ENCODE measurements at regions not wholly inside any gene's neighbourhood (a gene's known extent, or its start where the extent isn't known, plus 50 kb on each side); places are given as distances from the start of the nearest gene placed in this dataset.

DNA sequence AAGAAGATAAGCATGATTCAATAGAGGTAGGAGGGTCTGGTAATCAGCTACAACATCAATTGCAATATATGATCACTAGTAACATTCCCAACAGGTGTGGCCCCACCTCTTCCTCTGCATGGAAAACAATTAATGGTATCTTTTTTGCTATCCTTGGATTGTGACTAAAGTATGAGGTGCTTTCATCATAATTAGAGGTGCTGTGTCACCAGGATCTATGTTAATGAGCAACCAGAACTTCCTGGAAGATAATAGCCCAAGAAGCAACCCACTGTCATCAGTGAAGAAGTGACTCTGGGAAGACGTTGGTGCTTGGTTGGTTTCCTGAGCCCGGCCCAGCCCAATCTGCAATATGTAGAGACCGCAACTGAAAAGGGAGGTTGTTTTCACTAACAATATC, 167.2 kb downstream of the SETD4 start:
- no peak for DNase-seq

- DNase-seq, result no peak
Observed at GRCh38 chr21:35886887-35887286, 173.4 kb downstream of the SETD4 start.

- DNase-seq, result no peak
Observed at GRCh38 chr21:35885942-35886541, 174.3 kb downstream of the SETD4 start.

- DNase-seq, result no peak
Observed at GRCh38 chr21:35882791-35883240, 177.5 kb downstream of the SETD4 start.

GRCh38 chr21:35873441-35873840, 186.9 kb downstream of the SETD4 start:
- no peak for DNase-seq

DNA sequence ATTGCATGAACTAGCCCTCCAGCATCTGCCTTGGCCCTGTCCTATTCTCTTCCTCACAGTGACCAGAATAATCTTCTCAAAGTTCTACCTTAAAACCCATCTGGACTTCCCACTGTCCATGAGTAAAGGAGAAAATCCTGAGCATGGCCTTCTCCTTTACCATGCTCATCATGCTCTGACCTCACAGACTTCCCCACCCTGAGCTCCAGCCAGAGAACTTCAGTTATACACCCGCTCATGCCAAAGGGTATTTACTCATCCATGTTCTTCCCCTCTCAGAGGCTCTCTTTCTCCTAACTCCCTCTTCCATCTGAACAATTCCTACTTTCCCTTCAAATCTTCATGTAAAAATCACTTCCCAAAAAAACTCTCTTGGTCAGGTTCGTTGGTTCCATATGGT, 188.4 kb downstream of the SETD4 start:
- DNase-seq, result no peak

- DNase-seq, result no peak
Observed at GRCh38 chr21:35868869-35869223, 191.5 kb downstream of the SETD4 start.

- DNase-seq, result no peak
Observed at GRCh38 chr21:35868005-35868868, 192.1 kb downstream of the SETD4 start.

- no peak for DNase-seq
Observed at GRCh38 chr21:35864039-35864438, 196.3 kb downstream of the SETD4 start.

- DNase-seq, result no peak
Observed at GRCh38 chr21:35862969-35863368, 197.4 kb downstream of the SETD4 start.

GRCh38 chr21:35861661-35862060, 198.7 kb downstream of the SETD4 start:
- DNase-seq, result no peak

DNA sequence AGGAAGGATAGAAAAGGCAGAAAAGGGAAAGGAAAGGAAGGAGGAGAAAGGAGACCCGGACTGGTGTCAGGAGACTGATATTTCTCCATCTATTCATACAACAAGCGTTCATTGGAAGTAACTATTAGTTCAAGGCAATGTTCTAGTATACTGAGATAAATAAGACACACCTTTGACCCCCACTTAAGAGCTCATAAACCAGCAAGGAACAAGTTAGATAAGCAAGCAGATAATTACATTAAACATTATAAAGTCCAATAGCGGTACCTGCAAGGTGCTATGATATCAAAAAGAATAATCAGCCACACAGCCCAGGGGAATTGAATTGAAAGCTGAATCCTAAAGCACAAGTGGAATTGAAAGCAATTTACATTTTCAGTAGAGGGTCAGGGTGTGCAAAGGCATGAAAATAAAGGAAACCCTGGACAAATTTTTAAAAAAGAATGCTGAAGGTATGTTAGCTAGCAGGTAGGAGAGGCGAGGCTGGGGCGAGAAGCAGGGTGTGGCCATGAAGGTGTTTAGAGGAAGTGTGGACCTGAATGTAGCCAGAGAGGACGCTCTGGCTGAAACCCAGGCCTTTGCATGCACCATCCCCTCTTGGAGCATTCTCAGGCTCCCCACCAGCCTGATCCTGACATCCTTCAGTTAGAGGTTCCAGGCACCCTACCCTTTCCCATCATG, 200.0 kb downstream of the SETD4 start:
- DNase-seq, result no peak

DNA sequence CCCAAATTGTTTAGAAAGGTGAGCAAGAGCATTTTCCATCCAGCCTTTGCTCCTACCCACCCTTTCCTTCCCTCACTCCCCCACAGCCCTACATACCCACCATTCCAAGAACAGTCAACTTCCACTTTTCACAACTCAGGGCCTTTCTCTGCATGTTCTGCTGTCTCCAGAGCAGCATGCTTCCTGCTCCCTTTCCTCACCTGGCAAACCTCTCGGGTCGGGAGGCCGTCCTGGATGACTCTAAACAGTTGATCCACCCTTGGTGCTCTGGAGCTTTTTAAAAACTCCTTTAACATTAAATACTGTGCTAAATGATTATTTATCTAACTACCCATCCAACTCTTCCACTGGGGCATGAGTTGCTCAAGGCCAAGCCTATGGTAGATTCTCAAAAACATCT, 200.6 kb downstream of the SETD4 start:
- DNase-seq, result no peak

GRCh38 chr21:35857095-35857494, 203.2 kb downstream of the SETD4 start:
- no peak for DNase-seq

- no peak for DNase-seq
Observed at GRCh38 chr21:35855484-35855883, 204.8 kb downstream of the SETD4 start.

DNA sequence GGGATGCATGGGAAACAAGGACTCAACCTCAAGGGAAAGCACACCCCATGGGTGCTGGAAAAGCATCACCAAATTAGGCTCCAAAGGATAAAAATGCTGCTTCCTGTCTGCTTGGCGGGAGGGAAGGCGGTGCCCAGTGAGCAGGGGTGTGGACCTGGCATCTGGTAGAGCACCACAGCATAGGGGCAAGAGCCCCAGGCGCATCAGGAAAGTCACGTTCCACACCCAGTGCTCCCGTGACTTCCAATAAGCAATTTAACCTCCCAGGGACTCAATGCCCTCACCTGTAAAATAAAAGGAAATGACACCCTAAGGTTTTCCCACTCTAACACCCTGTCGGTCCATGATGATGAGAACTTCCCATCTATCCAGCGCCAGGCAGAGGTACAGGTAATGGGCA, 206.0 kb downstream of the SETD4 start:
- DNase-seq, result no peak

DNA sequence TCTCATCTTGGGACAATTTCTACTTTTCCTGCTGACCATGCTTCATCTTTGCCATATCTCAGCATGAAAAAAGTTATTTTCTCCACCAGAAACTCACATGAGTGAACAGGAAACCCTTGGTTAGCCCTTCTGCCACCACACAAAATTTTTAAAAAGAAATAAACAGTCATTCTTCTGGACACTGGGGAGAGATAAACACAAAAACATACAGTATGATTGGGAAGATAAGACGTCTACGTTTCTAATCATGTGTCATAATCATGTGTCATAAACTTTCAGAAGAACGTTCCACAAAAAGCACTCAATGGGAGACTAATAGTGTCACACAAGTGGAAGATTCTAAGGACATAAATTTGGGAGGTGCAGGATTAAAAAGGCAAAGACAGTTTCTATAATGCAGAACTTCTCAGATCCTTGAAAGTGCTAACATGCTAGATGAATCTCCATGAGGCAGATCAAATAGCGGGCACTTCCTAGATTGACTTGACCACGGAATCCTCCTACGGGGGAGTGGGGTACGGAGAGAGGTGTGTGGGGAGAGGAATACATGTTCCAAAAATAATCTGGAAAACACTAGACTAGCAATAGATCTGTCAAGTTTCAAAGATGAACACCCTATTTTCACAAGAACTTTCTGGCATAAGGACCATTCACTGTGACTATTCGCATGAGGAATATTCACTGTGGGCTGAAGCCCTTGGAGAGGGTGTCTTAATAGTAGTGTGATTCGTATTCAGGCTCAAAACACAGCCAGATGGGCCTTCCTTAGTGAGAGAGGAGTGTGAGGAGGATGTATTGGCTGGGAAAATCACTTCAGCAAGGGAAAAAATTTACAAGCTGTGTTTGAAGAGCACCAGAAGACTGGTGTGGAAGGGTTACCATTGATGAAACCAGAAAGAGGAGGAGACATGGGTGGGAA, 206.7 kb downstream of the SETD4 start:
- DNase-seq, result no peak

GRCh38 chr21:35852820-35853219, 207.5 kb downstream of the SETD4 start:
- DNase-seq, result no peak

GRCh38 chr21:35850542-35851103, 209.7 kb downstream of the SETD4 start:
- no peak for DNase-seq

DNA sequence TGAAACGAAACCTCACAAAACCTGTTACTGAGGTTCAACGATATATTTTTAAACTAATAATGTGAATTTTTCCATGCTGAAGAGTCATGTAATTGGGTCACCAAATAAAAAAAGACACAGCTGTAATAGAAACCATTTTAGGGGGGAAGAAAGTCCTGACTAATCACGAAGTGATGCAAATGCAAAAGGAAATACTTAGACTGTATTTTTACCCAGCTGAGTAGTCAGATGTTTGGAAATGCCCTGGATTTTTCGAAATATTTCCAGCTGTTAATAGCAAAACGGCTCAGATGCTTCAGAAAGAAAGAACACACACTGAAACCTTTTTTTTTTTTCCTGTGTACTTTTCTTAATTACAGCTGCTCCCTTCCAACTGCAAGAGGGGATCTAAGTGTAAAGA, 210.3 kb downstream of the SETD4 start:
- DNase-seq, result no peak

DNA sequence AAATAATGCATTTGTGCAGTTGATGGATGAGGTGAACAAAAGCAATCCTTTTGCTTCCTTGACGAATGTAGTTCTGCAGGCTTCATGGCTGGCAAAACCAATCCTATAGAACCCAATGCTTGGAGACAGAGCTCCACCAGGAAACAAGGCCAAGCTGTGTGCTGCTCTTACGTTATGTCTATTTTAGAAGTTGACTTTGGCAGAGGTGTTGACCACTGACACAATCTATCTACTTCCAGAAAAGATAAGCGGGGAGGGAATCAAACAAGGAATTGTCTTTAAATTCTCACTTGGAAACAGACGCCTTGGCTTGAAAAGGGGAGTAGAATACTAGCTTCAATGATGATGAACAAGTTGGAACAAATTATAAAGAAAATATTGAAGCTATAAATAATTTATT, 211.2 kb downstream of the SETD4 start:
- DNase-seq, result no peak

- no peak for DNase-seq
Observed at GRCh38 chr21:35843911-35844667, 216.2 kb downstream of the SETD4 start.

Data from effector CD4-positive, alpha-beta T cell (primary cell).